Hippocampal formation (tissue), 2 donors: ENCODE measurements at regions not wholly inside any gene's neighbourhood (a gene's known extent, or its start where the extent isn't known, plus 50 kb on each side); places are given as distances from the start of the nearest gene placed in this dataset.
"Not testable (repeated sequence)": the region's sequence is repeated elsewhere in the genome, so short reads cannot be mapped to it uniquely, and the experiment has no call there.

ENCODE experiments used
- DNase-seq, 2 donors: peaks; one replicate each; lab custom pipeline; 2025; lab: John Stamatoyannopoulos, UW

DNA sequence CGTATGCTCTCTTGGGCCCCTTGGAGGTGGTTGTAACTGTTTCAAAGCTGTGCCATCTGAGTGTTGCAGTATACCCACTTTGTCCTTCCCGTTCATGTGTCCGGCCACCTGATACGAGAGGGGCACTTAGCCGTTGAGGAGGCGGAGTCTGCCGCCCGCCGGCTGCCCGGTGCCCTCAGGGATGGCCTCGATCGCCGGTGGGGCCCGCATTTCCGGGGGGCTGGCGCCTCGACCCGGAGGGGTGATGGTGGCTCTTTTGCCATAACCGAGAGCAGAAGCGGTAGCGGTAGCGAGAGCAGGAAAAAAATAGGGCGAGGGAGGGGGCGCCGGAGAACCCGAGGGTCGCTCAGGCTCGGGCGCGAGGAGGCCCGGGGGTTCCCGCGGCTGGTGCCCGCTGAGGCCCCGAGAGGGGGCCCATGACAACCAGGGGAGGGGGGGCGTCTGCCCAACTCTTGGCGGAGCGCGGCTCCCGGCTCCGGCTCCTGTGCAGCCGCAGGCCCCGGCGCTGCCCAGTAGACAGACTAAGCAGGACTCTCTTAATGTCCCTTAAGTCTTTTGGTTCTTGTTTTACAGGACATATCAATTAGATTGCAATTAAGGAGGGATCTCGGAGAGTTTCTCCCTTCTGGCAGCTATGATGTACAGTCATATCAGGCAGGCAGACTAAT, 342.7 kb upstream of the SGCG start:
- DNase-seq = no peak

DNA sequence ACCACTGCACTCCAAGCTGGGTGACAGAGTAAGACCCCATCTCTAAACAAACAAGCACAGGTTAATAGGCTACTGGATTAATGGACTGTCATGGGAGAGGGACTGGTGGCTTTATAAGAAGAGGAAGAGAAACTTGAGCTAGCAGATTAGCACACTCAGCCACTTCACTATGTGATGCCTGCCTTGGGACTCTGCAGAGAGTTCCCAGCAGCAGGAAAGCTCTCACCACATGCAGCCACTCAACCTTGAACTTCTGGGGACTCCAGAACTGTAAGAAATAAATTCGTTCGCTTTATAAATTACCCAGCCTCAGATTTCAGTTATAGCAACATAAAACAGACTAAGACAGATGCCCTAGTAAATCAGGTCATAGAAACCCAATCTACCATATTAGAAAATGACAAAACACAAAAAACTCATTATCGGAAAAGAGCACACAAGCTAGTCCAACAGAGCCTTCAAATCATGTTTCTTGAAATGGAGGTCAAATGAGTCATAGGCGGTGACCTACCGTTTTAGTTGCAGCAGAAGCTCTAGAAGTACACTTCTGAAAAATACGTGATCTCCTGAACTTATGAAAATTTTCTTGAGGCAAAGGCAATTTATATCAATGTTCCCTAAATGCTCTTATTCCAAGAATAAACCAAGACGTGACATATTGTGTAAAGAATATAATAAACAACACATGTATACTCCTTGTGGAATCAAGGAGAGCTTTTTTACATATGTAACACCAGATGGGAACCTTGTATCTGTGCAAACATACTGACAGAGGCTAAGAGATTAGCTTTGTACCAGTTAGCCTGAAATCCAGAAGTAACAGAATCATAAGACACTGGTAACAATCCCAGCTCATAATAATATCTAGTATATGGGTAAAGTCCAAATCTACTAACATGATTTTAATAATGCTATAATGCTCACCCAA, 340.9 kb upstream of the SGCG start:
- no peak for DNase-seq

DNA sequence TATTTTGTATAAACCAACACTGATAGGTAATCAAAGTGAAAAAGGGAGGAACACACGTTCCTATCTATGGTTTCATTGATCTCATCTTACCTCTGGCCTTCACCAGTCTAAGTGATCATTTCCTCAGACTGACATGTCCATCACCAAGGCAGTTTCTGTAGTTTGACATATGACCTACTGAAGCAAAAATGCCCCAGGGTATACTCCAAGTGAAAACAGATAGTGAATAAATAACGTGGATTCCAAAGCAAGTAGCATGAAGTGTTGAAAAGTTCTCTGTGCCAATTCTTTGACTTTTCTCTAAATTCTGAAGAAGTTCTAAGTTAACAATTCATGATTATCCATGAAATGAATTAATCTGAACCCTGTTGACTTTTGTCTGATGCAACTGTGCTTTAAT, 334.2 kb upstream of the SGCG start:
- no peak for DNase-seq

DNA sequence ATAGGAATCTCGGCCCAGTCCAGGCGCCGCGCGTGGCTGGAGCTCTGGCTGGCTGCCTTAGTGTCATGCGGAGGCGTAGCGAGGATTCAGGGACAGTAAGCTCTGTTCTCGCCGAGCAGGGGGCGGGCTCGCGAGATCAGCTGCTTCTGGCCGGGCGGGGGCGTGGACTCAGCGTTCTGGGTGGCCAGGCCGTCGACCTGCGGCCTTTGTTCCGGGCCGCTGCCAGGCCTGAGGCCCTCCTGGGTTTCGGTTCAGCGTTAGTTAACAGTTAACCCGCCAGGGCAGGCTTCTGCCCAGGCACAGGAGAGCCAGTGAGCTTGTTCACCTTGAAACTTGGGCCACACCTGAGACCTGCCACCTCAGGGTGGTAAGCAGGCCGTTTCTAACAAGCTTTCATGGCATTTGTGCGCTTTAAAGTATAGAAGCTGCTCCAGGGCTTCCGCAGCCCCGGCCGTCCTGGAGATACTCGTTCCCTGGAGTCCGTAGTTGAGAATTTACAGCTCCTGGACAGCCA, 332.2 kb upstream of the SGCG start:
- no peak for DNase-seq

DNA sequence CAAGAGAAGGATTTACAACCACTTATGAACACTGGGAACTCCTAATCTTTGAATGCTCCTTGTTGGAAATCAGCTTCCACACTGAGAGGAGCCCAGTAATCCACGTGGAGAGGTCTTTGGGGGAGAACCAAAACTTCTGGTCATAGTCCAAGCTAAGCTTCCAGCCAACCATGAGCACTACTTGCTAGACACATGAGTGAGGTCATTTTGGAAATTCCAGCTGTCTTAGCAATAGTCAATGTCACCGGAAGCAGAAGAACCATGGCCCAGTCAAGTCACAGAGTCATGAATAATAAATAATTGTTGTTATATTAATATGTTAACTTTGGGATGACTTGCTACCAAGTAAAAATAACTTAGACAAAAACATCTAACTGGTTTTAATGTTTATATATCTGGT, 324.9 kb upstream of the SGCG start:
- DNase-seq = no peak

DNA sequence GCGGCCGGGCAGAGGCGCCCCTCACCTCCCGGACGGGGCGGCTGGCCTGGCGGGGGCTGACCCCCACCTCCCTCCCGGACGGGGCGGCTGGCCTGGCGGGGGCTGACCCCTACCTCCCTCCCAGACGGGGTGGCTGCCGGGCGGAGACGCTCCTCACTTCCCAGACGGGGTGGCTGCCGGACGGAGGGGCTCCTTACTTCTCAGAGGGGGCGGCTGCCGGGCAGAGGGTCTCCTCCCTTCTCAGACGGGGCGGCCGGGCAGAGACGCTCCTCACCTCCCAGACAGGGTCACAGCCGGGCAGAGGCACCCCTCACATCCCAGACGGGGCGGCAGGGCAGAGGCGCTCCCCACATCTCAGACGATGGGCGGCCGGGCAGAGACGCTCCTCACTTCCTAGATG, 321.8 kb upstream of the SGCG start:
- DNase-seq = not testable (repeated sequence)

DNA sequence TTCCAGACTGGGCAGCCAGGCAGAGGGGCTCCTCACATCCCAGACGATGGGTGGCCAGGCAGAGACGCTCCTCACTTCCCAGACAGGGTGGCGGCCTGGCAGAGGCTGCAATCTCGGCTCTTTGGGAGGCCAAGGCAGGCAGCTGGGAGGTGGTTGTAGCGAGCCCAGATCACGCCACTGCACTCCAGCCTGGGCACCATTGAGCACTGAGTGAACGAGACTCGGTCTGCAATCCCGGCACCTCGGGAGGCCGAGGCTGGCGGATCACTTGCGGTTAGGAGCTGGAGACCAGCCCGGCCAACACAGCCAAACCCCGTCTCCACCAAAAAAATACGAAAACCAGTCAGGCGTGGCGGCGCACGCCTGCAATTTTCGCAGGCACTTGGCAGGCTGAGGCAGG, 321.4 kb upstream of the SGCG start:
- DNase-seq = not testable (repeated sequence)

DNA sequence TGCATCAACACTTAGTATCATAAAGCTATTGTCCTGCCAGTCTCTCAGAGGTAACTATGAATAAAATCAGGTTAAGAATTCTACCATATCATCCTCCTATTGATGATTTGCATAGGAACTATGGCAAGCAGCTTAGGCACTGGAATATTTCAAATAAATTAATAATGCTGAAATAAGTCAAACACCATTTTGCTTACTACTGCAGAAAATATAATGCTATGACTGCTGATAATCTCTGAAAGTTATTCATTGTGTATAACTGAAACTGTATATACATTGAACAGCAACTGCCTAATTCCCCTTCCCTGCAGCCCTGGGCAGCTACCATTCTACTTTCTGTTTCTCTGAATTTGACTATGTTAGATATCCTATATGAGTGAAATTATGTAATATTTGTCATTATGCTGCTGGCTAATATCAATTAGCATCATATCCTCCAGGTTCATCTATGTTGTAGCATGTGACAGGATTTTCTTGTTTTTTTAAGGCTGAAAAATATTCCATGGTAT, 318.8 kb upstream of the SGCG start:
- DNase-seq = no peak

DNA sequence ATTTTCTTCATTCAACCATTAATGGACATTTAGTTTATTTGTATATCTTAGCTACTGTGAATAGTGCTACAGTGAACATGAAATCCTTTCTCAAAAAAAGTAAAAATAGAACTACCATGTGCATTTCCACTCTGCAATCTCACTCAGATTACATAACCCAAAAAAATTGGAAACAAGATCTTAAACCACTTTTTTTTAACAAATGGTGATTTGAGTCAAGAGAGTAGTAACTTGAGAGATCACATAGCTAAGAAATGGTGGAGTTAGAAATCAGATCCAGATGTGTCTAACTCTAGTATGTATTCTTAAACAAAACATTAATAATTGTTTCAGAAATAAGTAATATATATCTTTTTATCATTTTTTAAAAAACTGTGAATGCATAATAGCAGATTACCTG, 318.3 kb upstream of the SGCG start:
- no peak for DNase-seq

DNA sequence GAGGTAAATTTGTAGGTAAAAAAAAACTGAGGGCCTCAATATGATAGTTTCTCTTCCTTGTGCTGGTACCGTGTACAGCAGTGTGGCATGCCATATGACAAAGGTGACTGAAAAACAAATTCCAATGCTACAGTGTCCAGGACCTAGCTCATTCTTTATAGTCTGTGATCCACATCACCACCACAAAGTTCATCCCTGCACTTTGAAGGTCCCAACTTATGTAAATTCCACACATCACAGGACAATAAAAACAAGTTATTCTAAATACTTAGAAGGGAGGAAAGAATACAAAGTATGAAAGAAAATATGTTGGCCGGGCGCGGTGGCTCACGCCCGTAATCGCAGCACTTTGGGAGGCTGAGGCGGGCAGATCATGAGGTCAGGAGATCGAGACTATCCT, 314.6 kb upstream of the SGCG start:
- DNase-seq = no peak

DNA sequence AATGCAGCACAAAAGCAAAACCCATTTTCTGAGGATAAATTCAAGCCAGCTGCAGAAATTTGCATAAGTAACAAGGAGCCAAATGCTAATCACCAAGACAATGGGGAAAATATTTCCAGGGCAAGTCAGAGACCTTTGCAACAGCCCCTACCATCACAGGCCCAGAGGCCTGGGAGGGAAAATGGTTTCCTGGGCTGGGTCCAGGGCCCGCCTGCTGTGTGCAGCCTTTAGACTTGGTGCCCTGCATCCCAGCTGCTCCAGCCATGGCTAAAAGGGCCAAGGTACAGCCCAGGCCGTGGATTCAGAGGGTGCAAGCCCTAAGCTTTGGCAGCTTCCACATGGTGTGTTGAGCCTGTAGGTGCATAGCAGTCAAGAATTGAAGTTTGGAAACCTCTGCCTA, 309.5 kb upstream of the SGCG start:
- no peak for DNase-seq

DNA sequence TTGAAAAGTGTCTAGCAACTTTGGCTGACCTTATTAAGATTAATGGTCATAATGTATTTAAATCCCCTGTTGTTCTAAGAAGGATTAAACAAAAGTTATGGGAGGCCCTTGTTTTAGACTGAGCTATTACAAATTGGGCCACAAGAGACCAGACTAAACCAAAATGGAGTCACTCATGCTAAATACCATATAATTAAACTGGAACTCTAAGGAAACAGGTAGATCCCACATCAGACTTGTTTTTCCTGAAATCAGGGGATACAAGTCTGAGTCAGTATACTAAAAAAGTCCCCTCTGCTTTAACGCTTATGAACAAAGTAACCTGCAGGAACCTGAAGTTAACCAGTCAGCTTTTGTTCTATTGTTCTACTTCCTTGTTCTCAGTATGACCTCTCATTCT, 305.9 kb upstream of the SGCG start:
- DNase-seq = no peak

DNA sequence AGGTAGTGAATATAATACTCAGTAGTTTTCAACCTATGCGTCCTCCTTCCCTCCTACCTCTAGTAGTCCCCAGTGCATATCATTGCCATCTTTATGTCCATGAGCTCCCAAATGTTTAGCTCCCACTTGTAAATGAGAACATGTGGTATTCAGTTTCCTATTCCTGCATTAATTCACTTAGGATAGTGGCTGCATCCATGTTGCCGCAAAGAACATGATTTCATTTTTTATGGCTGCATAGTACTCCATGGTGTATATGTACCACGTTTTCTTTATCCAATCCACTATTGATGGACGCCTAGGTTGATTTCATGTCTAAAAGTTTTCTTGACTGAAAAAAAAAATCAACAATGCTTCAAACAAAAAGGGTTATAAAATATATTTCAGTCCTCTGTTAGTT, 303.4 kb upstream of the SGCG start:
- no peak for DNase-seq

DNA sequence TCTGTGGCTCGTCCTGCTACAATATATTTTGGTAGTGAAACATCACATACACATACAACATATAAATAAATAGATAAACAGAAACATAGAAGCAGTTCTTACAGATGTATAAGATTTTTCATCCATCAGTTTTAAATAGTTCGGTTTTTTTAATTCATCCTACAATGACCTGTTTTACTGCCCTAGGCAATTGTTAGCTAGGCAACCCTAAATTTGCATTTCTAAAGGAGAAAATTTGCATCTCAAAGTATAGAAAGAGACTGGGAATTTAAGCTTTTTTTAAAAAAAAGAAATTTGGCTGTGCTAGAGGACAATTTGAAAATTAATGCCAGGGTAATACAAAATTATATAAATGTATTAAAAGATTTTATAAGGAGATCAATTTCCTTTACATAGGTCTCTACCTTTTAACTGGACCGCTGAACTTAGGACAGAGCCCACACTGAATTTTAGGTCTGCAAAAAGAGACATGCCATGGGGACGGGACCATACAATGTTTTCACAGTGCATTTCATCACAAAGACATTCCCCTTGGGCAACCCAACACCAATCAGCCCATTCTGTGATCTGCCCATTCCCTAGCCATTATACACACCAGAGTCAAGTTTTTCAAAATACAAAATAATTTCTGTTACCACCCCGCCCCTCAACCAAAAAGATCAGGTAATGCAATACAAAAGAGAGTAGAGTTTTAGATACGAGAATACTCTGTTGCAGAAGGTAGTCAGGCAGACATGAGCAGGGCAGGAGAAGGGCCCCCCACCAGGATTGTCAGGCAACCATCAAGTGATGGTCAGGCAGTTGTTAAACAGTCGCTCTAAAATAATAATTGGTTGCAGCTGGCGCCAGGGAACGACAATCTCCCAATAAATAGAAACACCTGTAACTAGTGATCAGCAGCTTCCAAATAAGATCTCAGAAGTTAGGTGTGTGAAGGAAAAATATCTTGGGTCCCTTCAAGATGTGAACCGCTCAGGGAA, 299.7 kb upstream of the SGCG start:
- DNase-seq = no peak

DNA sequence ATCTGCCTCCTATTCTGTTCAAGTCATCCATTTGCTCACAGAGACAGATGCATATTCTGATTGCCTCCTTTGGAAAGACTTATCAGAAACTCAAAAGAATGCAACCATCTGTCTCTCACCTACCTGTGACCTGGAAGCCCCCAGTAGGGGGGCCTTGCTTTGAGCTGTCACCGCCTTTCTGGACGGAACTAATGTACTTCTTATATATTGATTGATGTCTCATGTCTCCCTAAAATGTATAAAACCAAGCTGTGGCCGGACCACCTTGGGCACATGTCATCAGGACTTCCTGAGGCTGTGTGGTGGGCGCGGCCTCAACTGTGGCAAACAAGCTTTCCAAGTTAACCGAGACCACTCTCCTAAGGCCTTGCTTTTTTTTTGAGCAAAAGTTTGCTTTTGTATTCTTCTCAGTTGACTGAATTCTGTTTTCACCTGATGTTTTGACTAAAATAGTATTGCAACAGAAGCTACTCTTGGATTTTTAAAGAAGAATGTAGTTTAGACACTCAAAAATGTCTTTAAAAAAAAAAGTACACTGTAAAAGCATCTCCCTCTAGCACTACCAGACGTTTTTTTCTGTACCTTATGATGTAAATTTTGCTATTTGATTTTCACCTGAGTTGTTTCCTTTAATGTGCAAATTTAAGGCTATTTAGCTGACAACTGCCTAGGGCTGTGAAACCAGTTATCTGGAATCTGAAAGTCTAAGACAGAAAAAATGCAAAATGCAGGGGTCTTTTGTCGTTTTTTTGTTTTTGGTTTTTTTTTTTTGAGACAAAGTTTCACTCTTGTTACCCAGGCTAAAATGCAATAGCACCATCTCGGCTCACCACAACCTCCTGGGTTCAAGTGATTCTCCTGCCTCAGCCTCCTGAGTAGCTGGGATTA, 298.8 kb upstream of the SGCG start:
- DNase-seq = not testable (repeated sequence)

DNA sequence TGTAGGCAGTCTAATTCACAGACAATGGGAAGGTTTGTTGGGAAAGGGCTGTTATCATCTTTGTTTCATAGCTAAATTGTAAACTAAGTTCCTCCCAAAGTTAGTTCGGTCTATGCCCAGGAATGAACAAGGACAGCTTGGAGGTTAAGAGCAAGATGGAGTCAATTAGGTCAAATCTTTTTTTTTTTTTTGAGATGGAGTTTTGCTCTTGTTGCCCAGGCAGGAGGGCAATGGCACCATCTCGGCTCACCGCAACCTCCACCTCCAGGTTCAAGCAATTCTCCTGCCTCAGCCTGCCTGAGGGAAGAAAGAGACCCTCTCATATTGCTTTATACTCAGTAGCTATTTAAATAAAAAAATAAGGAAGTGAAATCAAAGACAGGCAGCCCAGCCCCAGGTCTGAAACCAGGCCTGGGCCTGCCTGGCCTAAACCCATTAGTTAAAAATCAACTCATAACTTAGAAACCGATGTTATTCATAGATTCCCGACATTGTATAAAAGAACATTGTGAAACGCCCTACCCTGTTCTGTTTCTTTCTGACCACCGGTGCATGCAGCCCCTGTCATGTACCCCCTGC, 297.4 kb upstream of the SGCG start:
- DNase-seq = no peak

DNA sequence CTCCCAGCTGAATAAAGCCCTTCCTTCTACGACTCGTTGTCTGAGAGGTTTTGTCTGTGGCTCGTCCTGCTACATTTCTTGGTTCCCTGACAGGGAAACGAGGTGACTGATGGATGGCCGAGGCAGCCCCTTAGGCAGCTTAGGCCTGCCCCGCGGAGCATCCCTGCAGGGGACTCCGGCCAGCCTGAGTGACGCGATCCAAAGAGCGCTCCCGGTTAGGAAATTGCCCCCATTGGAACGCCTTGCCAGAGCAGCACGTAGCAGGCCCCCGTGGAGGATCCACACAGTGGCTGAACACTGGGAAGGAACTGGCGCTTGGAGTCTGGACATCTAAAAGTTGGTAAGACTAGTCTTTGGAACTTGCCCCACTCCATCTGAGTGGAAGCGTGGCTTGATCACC, 296.8 kb upstream of the SGCG start:
- no peak for DNase-seq

DNA sequence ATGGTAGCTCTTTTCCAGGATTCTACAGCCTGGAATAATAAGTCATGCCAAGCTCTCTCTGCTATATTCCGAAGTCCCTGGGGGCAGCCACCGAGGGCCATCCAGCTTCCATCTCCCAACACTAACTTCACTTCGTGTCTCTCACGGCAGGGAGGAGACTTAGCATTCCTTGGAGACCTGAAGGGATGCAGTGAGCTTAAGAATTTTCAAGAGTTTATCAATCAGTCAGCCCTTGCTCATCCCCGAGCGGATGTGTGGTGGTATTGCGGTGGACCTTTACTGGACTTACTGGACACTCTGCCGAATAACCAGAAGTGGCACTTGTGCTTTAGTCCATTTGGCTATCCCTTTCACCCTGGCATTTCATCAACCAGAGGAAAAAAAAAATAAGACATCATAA, 294.7 kb upstream of the SGCG start:
- DNase-seq = not testable (repeated sequence)

DNA sequence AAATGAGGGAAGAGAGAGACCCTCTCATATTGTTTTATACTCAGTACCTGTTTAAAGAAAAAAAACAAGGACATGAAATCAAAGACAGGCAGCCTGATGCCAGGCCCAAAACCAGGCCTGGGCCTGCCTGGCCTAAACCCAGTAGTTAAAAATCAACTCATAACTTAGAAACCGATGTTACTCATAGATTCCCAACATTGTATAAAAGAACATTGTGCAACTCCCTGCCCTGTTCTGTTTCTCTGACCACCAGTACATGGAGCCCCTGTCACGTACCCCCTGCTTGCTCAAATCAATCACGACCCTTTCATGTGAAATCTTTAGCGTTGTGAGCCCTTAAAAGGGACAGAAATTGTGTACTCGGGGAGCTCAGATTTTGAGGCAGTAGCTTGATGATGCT, 291.4 kb upstream of the SGCG start:
- not testable (repeated sequence) for DNase-seq

DNA sequence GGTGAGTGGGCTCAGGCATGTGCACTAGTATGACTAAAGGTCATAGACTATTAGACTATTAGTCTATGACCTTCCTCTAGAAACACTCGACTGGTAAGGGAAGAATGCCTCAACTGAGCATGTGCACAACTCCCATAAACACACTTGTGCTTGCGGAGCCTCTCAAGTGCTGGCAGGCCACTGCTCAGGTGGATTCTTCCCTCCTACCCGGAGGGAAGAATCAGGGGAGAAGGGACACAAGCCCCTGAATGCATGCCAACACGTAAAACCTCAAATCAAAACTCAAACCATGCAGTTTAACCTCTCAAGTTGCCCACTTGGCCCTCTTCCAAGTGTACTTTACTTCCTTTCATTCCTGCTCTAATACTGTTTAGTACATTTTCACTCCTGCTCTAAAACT, 287.6 kb upstream of the SGCG start:
- DNase-seq = no peak
